Heart right ventricle (tissue), 16 donors: ENCODE measurements at regions not wholly inside any gene's neighbourhood (a gene's known extent, or its start where the extent isn't known, plus 50 kb on each side); places are given as distances from the start of the nearest gene placed in this dataset.

ENCODE experiments used
- ATAC-seq, 8 donors: fragments of 200-7000 bp; cut with Tn5 transposase; one replicate each; pipeline ENCODE4 v1.9.1; 2020; ENCODE audit warnings: mild to moderate bottlenecking in 8 of 8, moderate library complexity in 8 of 8, moderate number of reproducible peaks in 1 of 8
- DNase-seq, 2 donors: peaks; one replicate each; pipeline ENCODE4 v3.0.0-alpha.2; 2020
- H3K27ac ChIP-seq, 10 donors: fragments of 200-600 bp; sonication (generic) in 2 of 10; one replicate each; pipeline versions ENCODE4 v1.5.0 to v1.8.0; 2020 to 2022; ENCODE audit warnings: mild to moderate bottlenecking in 3 of 10
- H3K27me3 ChIP-seq, 7 donors: fragments of 200-600 bp; one replicate each; pipeline ENCODE4 v1.8.0; 2021 to 2022; ENCODE audit warnings: mild to moderate bottlenecking in 2 of 7
- H3K36me3 ChIP-seq, 9 donors: fragments of 200-600 bp; sonication (generic) in 1 of 9; one replicate each; pipeline versions ENCODE4 v1.5.0 to v1.8.0; 2020 to 2022; ENCODE audit warnings: mild to moderate bottlenecking in 2 of 9
- H3K4me1 ChIP-seq, 9 donors: fragments of 200-600 bp; sonication (generic) in 1 of 9; one replicate each; pipeline versions ENCODE4 v1.5.0 to v1.8.0; 2020 to 2022; ENCODE audit warnings: mild to moderate bottlenecking in 4 of 9
- H3K4me3 ChIP-seq, 10 donors: fragments of 200-600 bp; sonication (generic) in 2 of 10; one replicate each; pipeline versions ENCODE4 v1.5.0 to v1.8.0; 2020 to 2022; ENCODE audit warnings: mild to moderate bottlenecking in 7 of 10, moderate library complexity in 2 of 10
- H3K9me3 ChIP-seq, 11 donors: fragments of 200-600 bp in 10 of 11; sonication (generic) in 2 of 11; one replicate each; pipeline versions ENCODE4 v1.5.0 to v1.8.0; 2013 to 2022; ENCODE audit warnings: mild to moderate bottlenecking in 2 of 11, control low read depth in 1 of 11, moderate library complexity in 1 of 11
- WGBS, 2 donors: extraction: QIAGEN DNeasy Blood & Tissue Kit; methylation state at CpG; one replicate each; pipeline ENCODE4 v1.1.7; 2013; ENCODE audit warnings: inconsistent platforms in 1 of 2; 5-methylcytosine and 5-hydroxymethylcytosine counted together
- intact Hi-C, 10 donors: fragments of 100-400 bp; cut with DNase I; formaldehyde crosslinking; loops; one replicate each; pipeline versions ENCODE4 v1.11.1 to v1.14.2; 2022
- TF ChIP-seq, protein P1 (sequence below), 9 donors: fragments of 200-600 bp; sonication (generic) in 2 of 9; IDR thresholded peaks; one replicate each; pipeline versions ENCODE4 v1.5.0 to v1.8.0; 2021 to 2022; ENCODE audit warnings: antibody characterized with exemption in 9 of 9, mild to moderate bottlenecking in 5 of 9, moderate library complexity in 1 of 9
- donor health status: Arrhythmogenic right ventricular cardiomyopathy.
- donor health status: ischemic (EF 13 %, LVEDD 7.1; RV severe dilation, severe dysfunction).
- donor health status: healthy with polysubstance abuse.
- donor health status: DM: no; HTN: yes; CAD: no.
- donor health status: DM: no; HTN: no; CAD: no.
- donor health status: ischemic (EF 25% LVEDD 6.9; RV normal size, moderate dysfunction).
- donor health status: ischemic (EF 25% LVEDD 5.7; RV mildly dilated, moderate dysfunction).
- donor health status: healthy.
- donor health status: DM: yes; HTN: yes; CAD: no.
- donor health status: Ischemic cardiomyopathy.
- donor health status: ischemic (EF 35%, LVEDD 5.7; RV mildly dilated, moderate dysfunction).
- donor health status: nonischemic (EF 11% LVEDD 7.7; RV severe dilation, severe dysfunction).
- donor health status: DM: yes; HTN: yes; CAD: no.
- donor health status: PGD.
- donor health status: ischemic (EF 29% LVEDD 5.4; RV normal size, mild dysfunction).
- donor health status: nonischemic (EF 23%, LVEDD 6.1; RV moderate dilation, normal function).

- Histone ChIP-seq H3K9me3 (peaks cover 0 to 3% (median 0%) of the 10 kb centered on the region in 11 donors), H3K27ac (no peak overlapping the region), H3K4me3 (no peak overlapping the region), H3K4me1 (no peaks in the 10 kb centered on the region), H3K27me3 (no peaks in the 10 kb centered on the region), H3K36me3 (no peaks in the 10 kb centered on the region)
- TF ChIP-seq, protein P1, sequence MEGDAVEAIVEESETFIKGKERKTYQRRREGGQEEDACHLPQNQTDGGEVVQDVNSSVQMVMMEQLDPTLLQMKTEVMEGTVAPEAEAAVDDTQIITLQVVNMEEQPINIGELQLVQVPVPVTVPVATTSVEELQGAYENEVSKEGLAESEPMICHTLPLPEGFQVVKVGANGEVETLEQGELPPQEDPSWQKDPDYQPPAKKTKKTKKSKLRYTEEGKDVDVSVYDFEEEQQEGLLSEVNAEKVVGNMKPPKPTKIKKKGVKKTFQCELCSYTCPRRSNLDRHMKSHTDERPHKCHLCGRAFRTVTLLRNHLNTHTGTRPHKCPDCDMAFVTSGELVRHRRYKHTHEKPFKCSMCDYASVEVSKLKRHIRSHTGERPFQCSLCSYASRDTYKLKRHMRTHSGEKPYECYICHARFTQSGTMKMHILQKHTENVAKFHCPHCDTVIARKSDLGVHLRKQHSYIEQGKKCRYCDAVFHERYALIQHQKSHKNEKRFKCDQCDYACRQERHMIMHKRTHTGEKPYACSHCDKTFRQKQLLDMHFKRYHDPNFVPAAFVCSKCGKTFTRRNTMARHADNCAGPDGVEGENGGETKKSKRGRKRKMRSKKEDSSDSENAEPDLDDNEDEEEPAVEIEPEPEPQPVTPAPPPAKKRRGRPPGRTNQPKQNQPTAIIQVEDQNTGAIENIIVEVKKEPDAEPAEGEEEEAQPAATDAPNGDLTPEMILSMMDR (IDR thresholded peaks at IDR 0.05): peak in 6 of 9 donors; percentile 24 to 53 (median 32)
- no peak for ATAC-seq
- intact Hi-C loops: loop anchor here in 1 of 10 donors (10.0 kb wide), 1 partner anchor 347 kb away; no protein-coding TSS in a partner anchor
- WGBS, 2 donors: 62 to 67% methylated on average over 3 of the region's 3 CpGs
- no peak for DNase-seq
These were observed 267.9 kb upstream of the PDE4D start for GRCh38 chr5:60161340-60161934.

GRCh38 chr5:60149081-60149480 is 255.6 kb upstream of the PDE4D start:
- H3K36me3 ChIP-seq: no peaks in the 10 kb centered on the region
- intact Hi-C loops: no loop called here
- H3K9me3 ChIP-seq: peaks cover 0 to 26% (median 8%) of the 10 kb centered on the region in 11 donors
- DNase-seq (no peak), ATAC-seq (no peak)
- TF ChIP-seq, protein P1 (IDR thresholded peaks at IDR 0.05): no peak
- no peaks in the 10 kb centered on the region for H3K27me3 ChIP-seq
- H3K27ac ChIP-seq: no peak overlapping the region
- 50 to 60% methylated on average over 3 of the region's 3 CpGs for WGBS, 2 donors
- H3K4me1 ChIP-seq: no peaks in the 10 kb centered on the region
- no peak overlapping the region for H3K4me3 ChIP-seq

- Histone ChIP-seq H3K27me3 (no peaks in the 10 kb centered on the region), H3K9me3 (peaks cover 0 to 26% (median 8%) of the 10 kb centered on the region in 11 donors), H3K36me3 (no peaks in the 10 kb centered on the region), H3K4me1 (no peaks in the 10 kb centered on the region), H3K4me3 (no peak overlapping the region), H3K27ac (no peak overlapping the region)
- intact Hi-C loops: no loop called here
- TF ChIP-seq, protein P1 (IDR thresholded peaks at IDR 0.05): no peak
- no peak for DNase-seq
- no peak for ATAC-seq
- WGBS, 2 donors: 68 to 80% methylated on average over 1 of the region's 1 CpG
These were observed 254.8 kb upstream of the PDE4D start for GRCh38 chr5:60148366-60148765.

GRCh38 chr5:60147791-60148190 is 254.3 kb upstream of the PDE4D start:
- Histone ChIP-seq H3K27me3 (no peaks in the 10 kb centered on the region), H3K36me3 (no peaks in the 10 kb centered on the region), H3K4me1 (no peaks in the 10 kb centered on the region), H3K9me3 (peaks cover 0 to 26% (median 8%) of the 10 kb centered on the region in 11 donors), H3K27ac (no peak overlapping the region), H3K4me3 (no peak overlapping the region)
- DNase-seq: no peak
- intact Hi-C loops: no loop called here
- no peak for ATAC-seq
- TF ChIP-seq, protein P1 (IDR thresholded peaks at IDR 0.05): no peak
